Hepatocyte (in vitro differentiated cells): ENCODE measurements at regions not wholly inside any gene's neighbourhood (a gene's known extent, or its start where the extent isn't known, plus 50 kb on each side); places are given as distances from the start of the nearest gene placed in this dataset.

Source experiments
- CTCF ChIP-seq: fragments of 200-600 bp; sonication (generic); IDR thresholded peaks from 2 replicates; pipeline ENCODE4 v1.5.1; 2016; ENCODE audit warnings: antibody characterized with exemption, mild to moderate bottlenecking; ENCODE audit not compliant: poor library complexity
- EZH2 ChIP-seq: fragments of 200-600 bp; sonication (generic); IDR thresholded peaks from 2 replicates; pipeline ENCODE4 v1.6.1; 2016; ENCODE audit warnings: antibody characterized with exemption, mild to moderate bottlenecking, borderline replicate concordance

- TF ChIP-seq EZH2 (no peak), CTCF (no peak)
Observed at GRCh38 chr12:123041811-123042655, 61.6 kb downstream of the ARL6IP4 start.
